GM18858 (cell line): ENCODE measurements at regions not wholly inside any gene's neighbourhood (a gene's known extent, or its start where the extent isn't known, plus 50 kb on each side); places are given as distances from the start of the nearest gene placed in this dataset.

Source experiments
- ATAC-seq: cut with Tn5 transposase; IDR thresholded peaks from one replicate; pipeline ENCODE4 v1.9.1; 2021; ENCODE audit not compliant: unreplicated experiment

- ATAC-seq, result no peak
Observed at GRCh38 chr2:153106802-153107477, 371.6 kb downstream of the RPRM start.

GRCh38 chr2:153105829-153106578, 372.6 kb downstream of the RPRM start:
- ATAC-seq, result no peak

- ATAC-seq, result no peak
Observed at GRCh38 chr2:153101187-153101586, 377.4 kb downstream of the RPRM start.

GRCh38 chr2:153100151-153100550, 378.4 kb downstream of the RPRM start:
- ATAC-seq, result no peak

- ATAC-seq, result no peak
Observed at GRCh38 chr2:153098073-153098472, 379.7 kb downstream of the ARL6IP6 start.

- no peak for ATAC-seq
Observed at GRCh38 chr2:153096272-153096671, 377.9 kb downstream of the ARL6IP6 start.

GRCh38 chr2:153091344-153091743, 372.9 kb downstream of the ARL6IP6 start:
- no peak for ATAC-seq

- no peak for ATAC-seq
Observed at GRCh38 chr2:153079315-153079714, 360.9 kb downstream of the ARL6IP6 start.

- ATAC-seq, result no peak
Observed at GRCh38 chr2:153077311-153077710, 358.9 kb downstream of the ARL6IP6 start.

GRCh38 chr2:153074207-153074606, 355.8 kb downstream of the ARL6IP6 start:
- ATAC-seq, result no peak

- no peak for ATAC-seq
Observed at GRCh38 chr2:153072813-153073212, 354.4 kb downstream of the ARL6IP6 start.

GRCh38 chr2:153072077-153072476, 353.7 kb downstream of the ARL6IP6 start:
- ATAC-seq, result no peak

GRCh38 chr2:153071090-153071489, 352.7 kb downstream of the ARL6IP6 start:
- no peak for ATAC-seq

- ATAC-seq, result no peak
Observed at GRCh38 chr2:153068915-153069314, 350.5 kb downstream of the ARL6IP6 start.

GRCh38 chr2:153068052-153068451, 349.6 kb downstream of the ARL6IP6 start:
- no peak for ATAC-seq

GRCh38 chr2:153059338-153060052, 341.1 kb downstream of the ARL6IP6 start:
- ATAC-seq, result no peak

GRCh38 chr2:153057743-153058142, 339.3 kb downstream of the ARL6IP6 start:
- ATAC-seq, result no peak

- no peak for ATAC-seq
Observed at GRCh38 chr2:153055182-153055581, 336.8 kb downstream of the ARL6IP6 start.

- ATAC-seq, result no peak
Observed at GRCh38 chr2:153052807-153053559, 334.6 kb downstream of the ARL6IP6 start.

- ATAC-seq, result no peak
Observed at GRCh38 chr2:153047220-153047619, 328.8 kb downstream of the ARL6IP6 start.

- ATAC-seq, result no peak
Observed at GRCh38 chr2:153043385-153043784, 325.0 kb downstream of the ARL6IP6 start.
